ENCODE measurements at regions not wholly inside any gene's neighbourhood (a gene's known extent, or its start where the extent isn't known, plus 50 kb on each side); places are given as distances from the start of the nearest gene placed in this dataset.

DNA sequence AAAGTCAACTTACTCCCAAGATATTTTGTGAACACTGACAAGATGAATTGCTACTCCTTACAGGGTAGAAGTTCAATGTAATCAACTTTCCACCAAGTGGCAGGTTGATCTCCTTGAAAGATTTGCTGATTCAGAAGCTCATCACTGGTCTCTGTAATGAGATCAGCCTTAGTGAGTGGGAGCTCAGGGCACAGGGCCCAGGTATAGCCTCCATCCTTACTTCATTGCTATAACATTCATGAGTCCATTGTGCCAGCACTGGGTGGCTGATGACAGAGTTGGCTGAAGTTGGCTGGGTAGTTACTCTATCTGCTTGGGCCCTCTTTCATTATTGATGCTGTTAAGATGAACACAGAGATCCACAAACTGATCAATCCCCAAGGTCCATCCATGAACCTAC is 379.0 kb downstream of the IRS1 start:
- no peak for TF ChIP-seq EZH2 (IDR thresholded peaks at IDR 0.05; ENCODE audit: insufficient read depth, poor library complexity, severe bottlenecking)
- no peak for TF ChIP-seq EZH2phosphoT487 (IDR thresholded peaks at IDR 0.05; ENCODE audit: insufficient read depth, low read depth)

Measured in GM23248 (cell line).